Thymus (tissue), 11 donors: ENCODE measurements at regions not wholly inside any gene's neighbourhood (a gene's known extent, or its start where the extent isn't known, plus 50 kb on each side); places are given as distances from the start of the nearest gene placed in this dataset.
"Not testable (repeated sequence)": the region's sequence is repeated elsewhere in the genome, so short reads cannot be mapped to it uniquely, and the experiment has no call there.

Experiments
- DNase-seq, 9 donors: peaks; one replicate each; pipeline ENCODE4 v3.0.0-alpha.2; 2013; ENCODE audit warnings: low spot score in 9 of 9, low read depth in 6 of 9, missing footprints in 1 of 9
- H3K27ac ChIP-seq, 2 donors: one replicate each; pipeline ENCODE4 v1.5.1; 2013; ENCODE audit warnings: control low read depth in 1 of 2, low read depth in 1 of 2, low read length in 1 of 2, mild to moderate bottlenecking in 1 of 2, moderate library complexity in 1 of 2
- H3K27me3 ChIP-seq, 2 donors: one replicate each; pipeline ENCODE4 v1.5.1; 2013; ENCODE audit warnings: low read length in 1 of 2; ENCODE audit not compliant: control insufficient read depth in 2 of 2, insufficient read depth in 1 of 2
- H3K36me3 ChIP-seq, 2 donors: one replicate each; pipeline ENCODE4 v1.5.1; 2013; ENCODE audit warnings: low read length in 1 of 2, mild to moderate bottlenecking in 1 of 2, moderate library complexity in 1 of 2; ENCODE audit not compliant: control insufficient read depth in 2 of 2, insufficient read depth in 2 of 2
- H3K4me1 ChIP-seq, 2 donors: one replicate each; pipeline ENCODE4 v1.5.1; 2013; ENCODE audit warnings: low read length in 2 of 2; ENCODE audit not compliant: control insufficient read depth in 2 of 2, insufficient read depth in 2 of 2
- H3K4me3 ChIP-seq, 2 donors: one replicate each; pipeline ENCODE4 v1.5.1; 2013; ENCODE audit warnings: low read length in 2 of 2, control low read depth in 1 of 2, mild to moderate bottlenecking in 1 of 2
- H3K9me3 ChIP-seq, 2 donors: one replicate each; pipeline ENCODE4 v1.5.1; 2013; ENCODE audit warnings: low read length in 1 of 2, mild to moderate bottlenecking in 1 of 2; ENCODE audit not compliant: control insufficient read depth in 2 of 2, insufficient read depth in 1 of 2
- WGBS: extraction: QIAGEN DNeasy Blood & Tissue Kit; methylation state at CpG from one replicate; pipeline ENCODE4 v1.1.7; 2013; 5-methylcytosine and 5-hydroxymethylcytosine counted together
- donor health status: healthy.

- no peak overlapping the region for H3K27ac ChIP-seq
- no peaks in the 10 kb centered on the region for H3K27me3 ChIP-seq
- H3K4me1 ChIP-seq = no peaks in the 10 kb centered on the region
- no peaks in the 10 kb centered on the region for H3K36me3 ChIP-seq
- no peak overlapping the region for H3K4me3 ChIP-seq
- 83% methylated on average over 2 of the region's 2 CpGs for WGBS
- no peak for DNase-seq
- H3K9me3 ChIP-seq = no peaks in the 10 kb centered on the region
Measured at GRCh38 chr14:49050822-49051221, 535.4 kb downstream of the RPS29 start.

- Histone ChIP-seq H3K4me3 (no peak overlapping the region), H3K4me1 (no peaks in the 10 kb centered on the region), H3K27ac (no peak overlapping the region), H3K36me3 (no peaks in the 10 kb centered on the region), H3K9me3 (no peaks in the 10 kb centered on the region), H3K27me3 (no peaks in the 10 kb centered on the region)
- DNase-seq = no peak
Measured at GRCh38 chr14:49049711-49050110, 536.5 kb downstream of the RPS29 start.

GRCh38 chr14:49044981-49045380, 541.2 kb downstream of the RPS29 start:
- no peaks in the 10 kb centered on the region for H3K4me1 ChIP-seq
- no peak for DNase-seq
- H3K9me3 ChIP-seq = no peaks in the 10 kb centered on the region
- WGBS = 92% methylated on average over 2 of the region's 2 CpGs
- H3K27ac ChIP-seq = no peak overlapping the region
- no peaks in the 10 kb centered on the region for H3K36me3 ChIP-seq
- H3K27me3 ChIP-seq = no peaks in the 10 kb centered on the region
- no peak overlapping the region for H3K4me3 ChIP-seq

GRCh38 chr14:49036984-49037516, 549.1 kb downstream of the RPS29 start:
- H3K4me1 ChIP-seq = no peaks in the 10 kb centered on the region
- H3K36me3 ChIP-seq = no peaks in the 10 kb centered on the region
- H3K4me3 ChIP-seq = no peak overlapping the region
- H3K27me3 ChIP-seq = no peaks in the 10 kb centered on the region
- no peaks in the 10 kb centered on the region for H3K9me3 ChIP-seq
- WGBS = 81% methylated on average over 8 of the region's 8 CpGs
- H3K27ac ChIP-seq = no peak overlapping the region
- DNase-seq = no peak

GRCh38 chr14:49036266-49036665, 549.9 kb downstream of the RPS29 start:
- Histone ChIP-seq H3K4me1 (no peaks in the 10 kb centered on the region), H3K4me3 (no peak overlapping the region), H3K36me3 (no peaks in the 10 kb centered on the region), H3K27me3 (no peaks in the 10 kb centered on the region), H3K9me3 (no peaks in the 10 kb centered on the region), H3K27ac (no peak overlapping the region)
- WGBS = 86% methylated on average over 5 of the region's 5 CpGs
- DNase-seq = no peak

GRCh38 chr14:49033131-49033530, 553.0 kb downstream of the RPS29 start:
- Histone ChIP-seq H3K4me3 (no peak overlapping the region), H3K4me1 (no peaks in the 10 kb centered on the region), H3K9me3 (no peaks in the 10 kb centered on the region), H3K27me3 (no peaks in the 10 kb centered on the region), H3K36me3 (no peaks in the 10 kb centered on the region), H3K27ac (no peak overlapping the region)
- no peak for DNase-seq
- WGBS = 87% methylated on average over 8 of the region's 8 CpGs

GRCh38 chr14:49031710-49032109, 554.5 kb downstream of the RPS29 start:
- H3K27me3 ChIP-seq, H3K4me3 ChIP-seq, H3K9me3 ChIP-seq, H3K36me3 ChIP-seq, H3K4me1 ChIP-seq, H3K27ac ChIP-seq, DNase-seq: not testable (repeated sequence)
- 76% methylated on average over 6 of the region's 6 CpGs for WGBS

- H3K36me3 ChIP-seq = no peaks in the 10 kb centered on the region
- no peaks in the 10 kb centered on the region for H3K4me1 ChIP-seq
- no peaks in the 10 kb centered on the region for H3K27me3 ChIP-seq
- no peak overlapping the region for H3K4me3 ChIP-seq
- no peaks in the 10 kb centered on the region for H3K9me3 ChIP-seq
- no peak overlapping the region for H3K27ac ChIP-seq
- 0% methylated on average over 1 of the region's 1 CpG for WGBS
- no peak for DNase-seq
Measured at GRCh38 chr14:49019467-49020115, 566.6 kb downstream of the RPS29 start.

- no peak overlapping the region for H3K4me3 ChIP-seq
- H3K4me1 ChIP-seq = no peaks in the 10 kb centered on the region
- no peak overlapping the region for H3K27ac ChIP-seq
- no peaks in the 10 kb centered on the region for H3K9me3 ChIP-seq
- 90% methylated on average over 5 of the region's 5 CpGs for WGBS
- no peaks in the 10 kb centered on the region for H3K27me3 ChIP-seq
- no peak for DNase-seq
- H3K36me3 ChIP-seq = no peaks in the 10 kb centered on the region
Measured at GRCh38 chr14:49017447-49017846, 568.7 kb downstream of the RPS29 start.
